UCSD-AML1 (cell line): ENCODE measurements at regions not wholly inside any gene's neighbourhood (a gene's known extent, or its start where the extent isn't known, plus 50 kb on each side); places are given as distances from the start of the nearest gene placed in this dataset.

Experiments
- DNase-seq: peaks from one replicate; lab custom pipeline; 2025; ENCODE audit not compliant: unreplicated experiment; lab: John Stamatoyannopoulos, UW

DNA sequence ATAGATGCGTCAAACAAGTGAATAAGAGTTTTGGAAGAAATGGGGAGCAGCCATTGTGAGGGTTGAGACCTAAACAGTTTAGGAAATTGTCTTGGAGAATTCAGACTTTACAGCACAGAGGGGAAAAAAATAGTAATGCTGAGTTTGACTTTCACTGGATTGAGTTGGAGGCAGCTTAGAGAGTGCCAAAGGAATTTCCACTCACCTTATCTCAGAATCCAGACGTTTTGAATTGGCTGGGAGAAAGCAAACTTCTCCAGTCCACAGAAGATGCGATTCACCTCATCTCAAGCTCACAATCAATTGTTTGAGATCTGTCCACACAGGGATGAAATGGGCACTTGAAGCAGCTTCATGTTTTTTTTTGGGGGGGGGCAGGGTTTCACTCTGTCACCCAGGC is 663.5 kb upstream of the SALL1 start:
- no peak for DNase-seq

DNA sequence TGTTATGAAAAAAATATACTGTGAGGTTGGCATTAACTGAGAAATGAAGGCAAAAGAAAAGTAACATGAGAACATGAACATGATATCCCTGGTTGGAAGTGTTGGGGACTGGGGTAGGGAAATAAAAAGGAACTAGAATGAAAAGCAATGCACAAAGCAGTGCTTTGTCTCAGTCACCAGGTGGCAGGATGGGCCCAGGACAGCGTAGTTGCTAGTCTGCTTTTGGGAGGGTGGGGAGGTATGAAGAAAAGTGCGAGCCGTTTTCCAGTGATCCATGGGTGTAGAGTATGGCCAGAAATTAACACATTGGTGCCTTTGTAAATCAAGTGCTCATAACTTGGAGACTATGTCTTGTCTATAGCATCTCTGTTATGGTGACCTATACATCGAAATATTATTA is 662.5 kb upstream of the SALL1 start:
- no peak for DNase-seq

DNA sequence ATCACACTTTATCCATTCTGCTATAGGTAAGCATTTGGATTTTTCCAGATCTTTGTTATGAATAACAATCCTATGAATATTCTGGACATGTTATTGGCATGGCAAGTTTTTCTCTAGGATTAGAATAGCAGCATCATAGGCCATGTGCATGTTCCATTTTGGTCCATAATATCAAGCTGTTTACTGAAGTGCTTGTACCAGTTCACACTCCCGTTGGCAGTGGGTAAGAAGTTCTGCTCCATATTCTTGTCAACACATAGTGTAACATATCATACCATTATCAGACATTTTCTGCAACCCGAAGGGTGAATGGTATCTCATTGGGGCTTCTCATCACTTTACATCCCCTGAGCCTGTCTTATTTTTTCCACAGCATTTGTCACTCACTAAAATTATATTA is 661.9 kb upstream of the SALL1 start:
- DNase-seq = no peak

- DNase-seq = no peak
These were observed 656.5 kb upstream of the SALL1 start for GRCh38 chr16:51807551-51807950.

- no peak for DNase-seq
These were observed 650.6 kb upstream of the SALL1 start for GRCh38 chr16:51801635-51802034.

DNA sequence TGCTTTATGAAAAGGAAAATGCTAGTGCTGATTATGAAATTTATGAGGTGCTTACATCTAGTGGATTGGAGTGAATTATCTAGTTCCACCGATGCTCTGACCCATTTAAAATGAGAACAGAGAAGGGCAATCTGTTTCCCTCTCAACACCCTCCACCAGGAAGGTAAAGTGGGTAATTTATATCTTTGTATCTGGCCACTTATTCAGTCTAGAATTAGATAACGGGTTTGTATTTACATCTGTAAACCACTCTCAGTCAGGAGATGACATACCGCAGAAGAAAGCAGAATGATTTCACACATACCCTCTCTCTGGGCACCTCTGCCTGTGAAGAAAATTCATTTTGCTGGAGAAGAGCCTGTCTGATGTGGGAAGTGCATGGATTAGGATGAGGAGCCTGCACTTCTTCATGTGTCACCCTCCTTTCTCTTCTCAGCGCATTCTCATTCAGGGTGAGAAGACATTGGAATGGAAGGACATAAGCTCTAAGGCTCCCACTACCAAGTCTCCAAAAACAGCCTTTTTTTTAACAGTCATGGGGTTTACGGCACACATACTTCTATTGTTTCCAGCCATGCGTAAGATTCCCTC is 646.7 kb upstream of the SALL1 start:
- DNase-seq = no peak

- DNase-seq = no peak
These were observed 628.2 kb upstream of the SALL1 start for GRCh38 chr16:51779240-51779639.

GRCh38 chr16:51773071-51773890 is 622.2 kb upstream of the SALL1 start:
- DNase-seq = no peak

GRCh38 chr16:51766739-51767138 is 615.7 kb upstream of the SALL1 start:
- DNase-seq = no peak

- no peak for DNase-seq
These were observed 612.1 kb upstream of the SALL1 start for GRCh38 chr16:51763072-51763661.

DNA sequence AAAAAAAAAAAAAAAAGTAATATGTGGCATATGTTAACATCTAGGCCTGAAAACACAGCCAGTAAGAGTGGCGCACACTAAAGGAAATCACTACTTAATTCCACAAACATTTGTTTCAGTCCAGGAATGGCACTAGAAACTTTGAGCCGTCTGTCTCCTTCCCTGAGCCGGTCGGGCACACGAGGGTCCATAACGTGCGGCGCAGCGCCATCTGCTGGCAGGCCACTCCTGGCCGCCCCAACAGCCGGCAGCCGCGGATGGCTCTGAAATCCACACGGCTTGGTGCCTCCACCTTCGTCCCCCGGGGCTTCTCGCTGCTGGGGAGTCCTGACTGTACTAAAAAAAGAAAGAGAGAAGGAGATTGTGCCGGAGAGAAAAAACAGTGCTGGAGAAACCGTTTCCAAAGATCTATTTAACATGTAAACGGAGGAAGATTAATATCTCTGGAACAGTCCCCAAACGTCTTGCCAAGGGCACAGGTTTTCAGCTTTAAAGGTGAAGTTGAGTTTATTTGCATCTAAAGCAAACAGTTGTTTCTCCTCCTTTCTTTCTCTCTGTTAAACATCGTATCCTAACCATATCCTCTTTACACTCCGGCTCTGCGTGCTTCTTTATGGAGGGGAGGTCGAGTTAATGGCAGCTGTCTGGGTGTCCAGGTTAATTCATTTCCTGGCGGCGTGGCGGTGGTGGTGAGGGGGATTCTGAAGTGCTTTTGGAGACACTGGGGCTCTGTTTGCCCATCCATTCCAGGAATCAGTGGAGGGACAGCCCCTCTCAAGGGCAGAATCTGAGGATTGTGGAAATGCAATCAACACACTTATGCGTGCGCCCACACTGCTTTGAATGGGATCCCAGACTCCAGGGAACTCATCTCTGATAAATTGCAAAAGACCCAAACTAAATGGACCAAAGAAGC is 611.3 kb upstream of the SALL1 start:
- DNase-seq = peak; percentile 77

DNA sequence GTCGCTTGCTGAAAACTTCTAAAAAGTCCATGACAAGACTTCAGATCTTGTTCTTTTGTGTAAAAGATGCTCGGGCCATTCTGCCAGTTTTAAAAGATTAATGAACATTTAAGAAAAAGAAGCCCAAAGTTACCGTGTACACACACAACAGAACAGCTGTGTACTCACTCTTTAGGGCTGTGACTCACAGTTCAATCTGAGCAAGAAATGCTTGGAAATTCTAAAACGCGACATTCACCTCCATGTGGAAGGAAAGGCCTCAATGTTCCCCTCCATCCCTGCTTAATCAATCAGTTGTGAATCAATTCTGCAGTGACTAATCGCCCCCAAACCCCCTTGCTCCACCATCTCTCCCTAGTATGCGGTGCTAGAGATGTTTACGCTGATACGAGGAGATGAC is 609.9 kb upstream of the SALL1 start:
- no peak for DNase-seq

- DNase-seq = no peak
These were observed 608.9 kb upstream of the SALL1 start for GRCh38 chr16:51759999-51760398.

DNA sequence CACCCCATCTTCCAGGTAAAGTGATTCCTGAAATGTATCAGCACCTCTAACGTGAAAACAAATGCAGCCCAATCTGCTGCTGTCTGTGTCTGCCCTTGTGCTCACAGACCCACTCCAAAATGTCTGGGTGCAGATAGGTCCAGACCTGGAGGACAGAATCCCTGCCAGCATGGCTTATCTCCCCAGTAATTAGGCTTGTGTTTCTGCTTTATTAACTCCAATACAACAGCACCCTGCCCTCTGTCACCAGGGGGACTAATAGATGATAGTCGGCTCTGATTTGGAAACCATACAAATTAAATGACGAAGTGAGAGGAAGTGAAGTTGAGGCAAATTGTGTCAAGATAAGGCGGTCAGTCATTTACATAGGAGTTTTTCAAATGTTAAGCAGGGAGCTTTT is 608.3 kb upstream of the SALL1 start:
- DNase-seq = no peak

- DNase-seq = no peak
These were observed 606.9 kb upstream of the SALL1 start for GRCh38 chr16:51757921-51758479.

- DNase-seq = no peak
These were observed 606.4 kb upstream of the SALL1 start for GRCh38 chr16:51757505-51757904.

GRCh38 chr16:51757124-51757470 is 606.0 kb upstream of the SALL1 start:
- no peak for DNase-seq

DNA sequence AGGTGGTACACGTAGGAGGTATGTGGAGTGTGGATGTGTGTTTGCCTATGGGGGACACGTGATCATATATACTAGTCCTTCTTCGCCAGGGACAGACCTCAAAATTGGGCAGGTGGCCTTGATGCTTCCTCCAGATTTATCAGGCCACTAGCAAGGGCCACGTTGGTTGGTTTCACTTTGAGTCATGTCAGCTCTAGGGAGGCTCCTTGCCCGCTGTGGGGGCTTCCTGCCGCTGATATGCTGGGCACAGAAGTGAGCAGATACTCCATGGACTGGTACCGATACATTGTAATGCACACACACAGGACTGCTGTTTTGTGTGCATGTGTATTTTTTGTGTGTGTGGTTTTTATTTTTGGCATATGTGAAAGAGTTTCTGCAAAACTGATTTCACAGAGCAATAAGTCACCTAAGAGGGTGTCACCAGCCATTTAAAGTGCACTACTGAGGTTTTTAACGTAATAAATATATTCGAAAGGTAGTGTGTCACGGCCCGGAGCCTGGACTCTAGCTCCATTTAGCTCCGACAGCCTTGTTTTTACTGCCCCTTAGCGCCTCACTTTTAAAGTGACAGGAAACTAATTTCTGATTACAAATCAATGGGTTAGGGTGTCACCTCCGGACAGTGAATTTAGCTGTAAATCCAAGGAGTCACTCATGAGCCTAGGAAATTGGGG is 605.5 kb upstream of the SALL1 start:
- DNase-seq = no peak

- DNase-seq = no peak
These were observed 604.7 kb upstream of the SALL1 start for GRCh38 chr16:51755577-51756355.

DNA sequence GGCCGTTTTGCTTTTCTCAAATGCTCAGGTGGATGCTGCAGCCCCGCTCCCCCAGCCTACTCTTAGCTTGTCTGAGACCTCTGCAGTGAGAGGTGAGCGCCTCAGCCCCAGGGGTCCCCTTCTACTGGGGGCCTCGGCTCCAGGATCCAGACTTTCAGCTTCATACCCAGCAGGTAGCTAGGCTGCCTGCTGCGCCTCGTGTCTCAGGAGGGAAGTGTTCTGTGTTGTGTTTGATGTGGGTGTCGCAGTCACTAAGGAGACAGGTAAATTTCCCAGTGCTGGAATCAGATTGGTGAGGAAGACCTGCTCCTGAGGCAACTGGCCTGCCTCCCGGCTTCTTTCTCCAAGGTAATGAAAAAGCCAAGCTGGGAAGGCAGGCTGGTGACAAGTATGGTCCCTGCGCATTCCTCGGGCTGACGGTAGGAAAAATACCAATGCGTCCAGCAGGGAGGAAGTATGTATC is 604.0 kb upstream of the SALL1 start:
- no peak for DNase-seq
